DND-41 (cell line): ENCODE measurements at regions not wholly inside any gene's neighbourhood (a gene's known extent, or its start where the extent isn't known, plus 50 kb on each side); places are given as distances from the start of the nearest gene placed in this dataset.

Source experiments
- CTCF ChIP-seq: IDR thresholded peaks from 2 replicates; pipeline ENCODE4 v1.5.1; 2012; ENCODE audit warnings: borderline replicate concordance, low read length, moderate library complexity, mild to moderate bottlenecking; ENCODE audit not compliant: poor library complexity, severe bottlenecking; ENCODE audit errors: extremely low read depth
- EZH2 ChIP-seq: IDR thresholded peaks from 3 replicates; pipeline ENCODE4 v1.6.1; 2012; ENCODE audit warnings: borderline replicate concordance, low read depth, mild to moderate bottlenecking, moderate library complexity, low read length, inconsistent platforms; ENCODE audit not compliant: severe bottlenecking

DNA sequence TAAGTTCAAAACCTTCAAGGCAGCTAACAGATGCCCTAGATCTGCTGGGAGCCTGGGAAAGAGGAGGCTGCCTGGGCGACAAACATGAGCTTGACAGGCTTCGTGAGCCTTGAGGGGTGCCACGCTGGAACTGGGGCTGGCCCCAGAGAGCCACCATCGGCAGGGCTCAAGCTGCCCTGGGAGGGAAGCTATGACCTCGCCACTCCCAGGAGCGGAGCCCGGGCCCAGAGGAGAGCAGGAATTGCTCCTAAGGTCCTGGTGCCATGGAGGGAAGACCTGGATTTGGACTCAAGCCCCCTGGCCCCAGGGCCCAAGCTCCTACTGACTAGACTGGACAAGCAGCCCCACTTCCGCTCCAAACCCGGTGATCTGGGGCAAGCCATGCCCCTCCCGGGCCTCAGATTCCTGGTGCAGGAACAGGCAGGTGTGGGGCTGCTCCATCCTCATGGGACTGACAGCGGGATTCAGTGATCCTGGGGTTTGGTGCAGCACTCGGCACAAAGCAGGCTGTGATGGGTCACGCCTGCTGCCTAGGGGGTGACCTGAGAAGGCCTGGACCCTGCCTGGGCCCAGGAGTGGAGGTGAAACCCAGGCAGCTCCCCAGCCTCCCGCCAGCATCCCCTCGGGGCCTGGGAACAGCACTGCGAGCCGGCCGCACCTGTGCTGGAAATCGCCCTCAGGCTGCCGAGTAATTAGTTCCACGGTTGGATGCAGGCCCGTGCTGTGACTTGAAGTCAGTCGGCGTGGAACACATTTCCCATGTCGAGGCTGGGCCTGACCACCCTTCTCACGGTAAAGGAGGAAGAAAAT, 246.9 kb downstream of the NDUFA10 start:
- TF ChIP-seq CTCF = no peak
- TF ChIP-seq EZH2 = no peak
